ENCODE measurements at regions not wholly inside any gene's neighbourhood (a gene's known extent, or its start where the extent isn't known, plus 50 kb on each side); places are given as distances from the start of the nearest gene placed in this dataset.

DNA sequence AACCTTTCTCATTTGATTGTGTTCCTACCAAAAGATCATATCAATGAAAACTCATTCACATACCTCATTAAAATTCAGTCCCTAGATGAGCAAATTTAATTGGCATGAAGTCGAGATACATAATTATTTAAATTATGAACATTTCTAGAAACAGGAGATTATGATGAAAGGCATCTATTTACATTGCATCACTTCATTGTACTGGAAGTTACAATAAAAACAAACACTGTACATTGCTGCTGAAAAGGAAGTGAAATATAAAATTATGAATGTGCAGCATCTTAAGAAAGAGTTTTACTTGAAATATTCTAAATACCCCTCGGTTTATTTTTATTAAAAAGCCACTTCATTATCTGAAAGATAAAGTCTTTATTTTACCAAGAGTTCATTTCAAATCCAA is 163.4 kb upstream of the ZNF385D start:
- no peak for TF ChIP-seq EP300 (IDR thresholded peaks at IDR 0.05)
- TF ChIP-seq, protein P1, sequence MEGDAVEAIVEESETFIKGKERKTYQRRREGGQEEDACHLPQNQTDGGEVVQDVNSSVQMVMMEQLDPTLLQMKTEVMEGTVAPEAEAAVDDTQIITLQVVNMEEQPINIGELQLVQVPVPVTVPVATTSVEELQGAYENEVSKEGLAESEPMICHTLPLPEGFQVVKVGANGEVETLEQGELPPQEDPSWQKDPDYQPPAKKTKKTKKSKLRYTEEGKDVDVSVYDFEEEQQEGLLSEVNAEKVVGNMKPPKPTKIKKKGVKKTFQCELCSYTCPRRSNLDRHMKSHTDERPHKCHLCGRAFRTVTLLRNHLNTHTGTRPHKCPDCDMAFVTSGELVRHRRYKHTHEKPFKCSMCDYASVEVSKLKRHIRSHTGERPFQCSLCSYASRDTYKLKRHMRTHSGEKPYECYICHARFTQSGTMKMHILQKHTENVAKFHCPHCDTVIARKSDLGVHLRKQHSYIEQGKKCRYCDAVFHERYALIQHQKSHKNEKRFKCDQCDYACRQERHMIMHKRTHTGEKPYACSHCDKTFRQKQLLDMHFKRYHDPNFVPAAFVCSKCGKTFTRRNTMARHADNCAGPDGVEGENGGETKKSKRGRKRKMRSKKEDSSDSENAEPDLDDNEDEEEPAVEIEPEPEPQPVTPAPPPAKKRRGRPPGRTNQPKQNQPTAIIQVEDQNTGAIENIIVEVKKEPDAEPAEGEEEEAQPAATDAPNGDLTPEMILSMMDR (IDR thresholded peaks at IDR 0.05): no peak
